Lower leg skin (tissue), 3 donors: ENCODE measurements at regions not wholly inside any gene's neighbourhood (a gene's known extent, or its start where the extent isn't known, plus 50 kb on each side); places are given as distances from the start of the nearest gene placed in this dataset.

Experiments
- CTCF ChIP-seq, 3 donors: fragments of 450-650 bp; IDR thresholded peaks; one replicate each; pipeline ENCODE4 v1.5.1; 2016; ENCODE audit warnings: antibody characterized with exemption in 3 of 3, mild to moderate bottlenecking in 3 of 3, moderate library complexity in 2 of 3
- POLR2A ChIP-seq, 2 donors: fragments of 450-650 bp; IDR thresholded peaks; one replicate each; pipeline ENCODE4 v1.6.1; 2016 to 2017; ENCODE audit warnings: antibody characterized with exemption in 2 of 2, mild to moderate bottlenecking in 1 of 2, moderate library complexity in 1 of 2

DNA sequence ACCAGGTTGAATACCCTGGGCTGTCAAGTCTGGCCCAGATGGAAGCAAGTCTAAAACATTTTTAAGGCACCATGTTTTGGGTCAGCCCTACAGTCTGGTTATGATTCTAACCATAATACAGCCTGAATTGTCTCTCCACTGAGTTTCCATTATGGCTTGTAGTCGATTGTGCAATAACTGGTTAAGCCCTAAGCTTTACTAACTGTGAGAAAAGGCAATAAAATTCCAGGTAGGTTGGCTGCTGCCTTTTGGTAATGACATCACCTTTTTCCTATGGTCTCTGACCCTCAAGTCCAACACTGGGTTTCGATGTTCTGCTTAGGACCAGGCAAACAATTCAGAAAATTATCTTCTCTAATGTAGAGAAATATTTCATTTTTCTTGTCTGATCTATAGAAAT lies 243.3 kb downstream of the ACTL7B start:
- no peak for TF ChIP-seq POLR2A (IDR thresholded peaks at IDR 0.05)
- no peak for TF ChIP-seq CTCF (IDR thresholded peaks at IDR 0.05)
